ENCODE measurements at regions not wholly inside any gene's neighbourhood (a gene's known extent, or its start where the extent isn't known, plus 50 kb on each side); places are given as distances from the start of the nearest gene placed in this dataset.

DNA sequence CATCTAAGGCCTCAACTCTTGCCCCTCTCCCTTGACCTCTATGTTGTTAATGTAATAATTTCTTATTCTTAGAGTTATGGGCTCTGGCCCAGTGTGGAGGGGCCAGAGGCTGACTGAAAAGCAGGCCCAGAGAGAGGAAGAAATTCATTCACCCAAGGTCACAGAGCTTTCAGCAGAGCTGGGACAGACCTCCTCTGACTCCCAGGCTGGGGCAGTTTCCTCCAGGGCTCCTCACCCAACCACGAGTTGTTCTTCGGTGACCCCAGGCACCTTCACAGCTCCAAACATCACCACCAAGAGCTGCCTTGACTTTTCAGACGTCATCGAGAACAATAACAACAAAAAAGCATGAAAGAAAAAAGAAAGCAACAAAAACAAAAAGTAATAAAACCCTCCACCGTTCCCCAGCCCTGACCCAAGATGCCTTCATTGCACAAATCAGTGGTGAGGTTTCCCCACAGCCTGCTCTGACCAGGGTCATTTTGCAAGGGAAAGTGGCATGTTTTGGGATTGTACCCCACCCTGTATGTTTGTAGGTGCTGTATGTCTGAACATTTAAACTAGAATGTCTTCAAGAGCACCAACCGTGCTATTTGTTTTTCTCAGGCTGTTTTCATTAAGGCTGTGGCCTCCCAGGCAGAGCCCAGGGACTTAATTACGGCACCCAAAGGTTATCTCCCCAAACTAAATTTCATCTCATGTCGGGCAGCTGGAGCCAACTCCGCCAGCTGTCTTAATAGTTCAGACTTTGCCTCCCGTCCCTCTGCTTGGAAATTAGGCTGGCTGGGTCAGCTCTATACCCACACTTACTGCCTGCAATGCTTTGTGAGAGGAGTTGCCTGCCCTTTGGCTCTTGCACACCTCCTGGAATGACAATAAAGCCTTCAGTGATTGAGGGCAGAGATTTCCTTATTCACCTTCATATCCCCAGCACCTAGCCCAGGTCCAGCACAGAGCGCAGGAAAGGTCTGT is 173.8 kb downstream of the RPLP1 start:
- no peak for DNase-seq (ENCODE audit: low read depth in 2 of 2)
- H3K4me2 ChIP-seq (ENCODE audit: extremely low read depth, insufficient read depth, low read length), result no peak overlapping the region
- TF ChIP-seq EZH2 (IDR thresholded peaks at IDR 0.05; ENCODE audit: low read length, missing control alignments), result no peak
- TF ChIP-seq, protein P1, sequence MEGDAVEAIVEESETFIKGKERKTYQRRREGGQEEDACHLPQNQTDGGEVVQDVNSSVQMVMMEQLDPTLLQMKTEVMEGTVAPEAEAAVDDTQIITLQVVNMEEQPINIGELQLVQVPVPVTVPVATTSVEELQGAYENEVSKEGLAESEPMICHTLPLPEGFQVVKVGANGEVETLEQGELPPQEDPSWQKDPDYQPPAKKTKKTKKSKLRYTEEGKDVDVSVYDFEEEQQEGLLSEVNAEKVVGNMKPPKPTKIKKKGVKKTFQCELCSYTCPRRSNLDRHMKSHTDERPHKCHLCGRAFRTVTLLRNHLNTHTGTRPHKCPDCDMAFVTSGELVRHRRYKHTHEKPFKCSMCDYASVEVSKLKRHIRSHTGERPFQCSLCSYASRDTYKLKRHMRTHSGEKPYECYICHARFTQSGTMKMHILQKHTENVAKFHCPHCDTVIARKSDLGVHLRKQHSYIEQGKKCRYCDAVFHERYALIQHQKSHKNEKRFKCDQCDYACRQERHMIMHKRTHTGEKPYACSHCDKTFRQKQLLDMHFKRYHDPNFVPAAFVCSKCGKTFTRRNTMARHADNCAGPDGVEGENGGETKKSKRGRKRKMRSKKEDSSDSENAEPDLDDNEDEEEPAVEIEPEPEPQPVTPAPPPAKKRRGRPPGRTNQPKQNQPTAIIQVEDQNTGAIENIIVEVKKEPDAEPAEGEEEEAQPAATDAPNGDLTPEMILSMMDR (conservative IDR thresholded peaks at IDR 0.05 in 1 of 2, IDR thresholded peaks at IDR 0.05 in 1 of 2; ENCODE audit: low read depth in 1 of 2, low read length in 2 of 2), result no peak

DNA sequence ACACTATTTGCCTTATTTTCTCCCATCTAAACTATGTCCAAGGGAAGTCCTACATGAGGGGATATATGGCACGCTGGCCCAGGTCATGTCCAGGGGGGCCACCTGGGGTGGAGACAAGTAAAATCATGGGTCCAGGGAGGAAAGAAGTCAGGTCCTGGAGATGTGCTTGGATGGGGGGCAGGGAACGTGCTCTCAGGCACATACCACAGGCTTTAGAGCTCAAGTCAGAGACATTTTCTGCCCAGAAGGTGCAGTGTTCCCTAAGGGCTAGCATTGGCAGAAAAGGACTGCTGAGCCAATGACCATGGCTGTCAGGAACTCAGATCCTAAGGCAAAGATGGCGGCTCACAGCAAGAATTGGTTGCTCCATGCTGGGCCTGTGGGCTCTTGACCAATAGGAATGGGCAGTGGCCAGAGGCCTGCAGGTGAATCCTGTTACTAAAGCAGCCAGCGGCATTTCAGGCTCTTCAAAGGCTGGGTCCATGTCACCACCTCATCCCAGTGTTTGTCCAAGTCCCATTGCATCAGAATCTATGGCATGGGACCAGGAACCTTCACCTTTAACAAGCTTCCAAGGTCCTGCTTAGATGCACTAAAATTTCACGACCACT is 175.0 kb downstream of the RPLP1 start:
- Histone ChIP-seq H3K4me1 (ENCODE audit: control insufficient read depth, extremely low read depth, insufficient read depth, low read length) (no peaks in the 10 kb centered on the region), H3K4me3 (replicated peaks in 1 of 4; ENCODE audit: control extremely low read depth in 1 of 4, insufficient read depth in 1 of 4, low read depth in 3 of 4, low read length in 4 of 4) (no peak overlapping the region)
- no peak for DNase-seq (ENCODE audit: low read depth in 2 of 2)

More for the DNA sequence above, 173.8 kb downstream of the RPLP1 start:
- Histone ChIP-seq H3K9ac (ENCODE audit: insufficient read depth, low read length) (no peak overlapping the region), H4K20me1 (ENCODE audit: control insufficient read depth, extremely low read depth, insufficient read depth, low read length) (no peaks in the 10 kb centered on the region), H3K4me3 (replicated peaks in 1 of 4; ENCODE audit: control extremely low read depth in 1 of 4, insufficient read depth in 1 of 4, low read depth in 3 of 4, low read length in 4 of 4) (no peak overlapping the region), H3K9me3 (ENCODE audit: control insufficient read depth, insufficient read depth, low read depth, low read length) (no peaks in the 10 kb centered on the region), H3K27ac (ENCODE audit: insufficient read depth, low read length) (no peak overlapping the region), H3K36me3 (ENCODE audit: control insufficient read depth, insufficient read depth, low read length) (no peaks in the 10 kb centered on the region), H3K4me1 (ENCODE audit: control insufficient read depth, extremely low read depth, insufficient read depth, low read length) (no peaks in the 10 kb centered on the region), H3K27me3 (ENCODE audit: control insufficient read depth, insufficient read depth, low read length) (no peaks in the 10 kb centered on the region), H3K79me2 (ENCODE audit: control insufficient read depth, insufficient read depth, low read length) (no peaks in the 10 kb centered on the region), H2AFZ (ENCODE audit: low read length) (no peak overlapping the region)

More for the DNA sequence above, 175.0 kb downstream of the RPLP1 start:
- no peak overlapping the region for H2AFZ ChIP-seq (ENCODE audit: low read length)
- no peak overlapping the region for H3K9ac ChIP-seq (ENCODE audit: insufficient read depth, low read length)
- H3K79me2 ChIP-seq (ENCODE audit: control insufficient read depth, insufficient read depth, low read length), result no peaks in the 10 kb centered on the region
- no peak overlapping the region for H3K4me2 ChIP-seq (ENCODE audit: extremely low read depth, insufficient read depth, low read length)
- no peaks in the 10 kb centered on the region for H3K36me3 ChIP-seq (ENCODE audit: control insufficient read depth, insufficient read depth, low read length)
- H3K27me3 ChIP-seq (ENCODE audit: control insufficient read depth, insufficient read depth, low read length), result no peaks in the 10 kb centered on the region
- H3K9me3 ChIP-seq (ENCODE audit: control insufficient read depth, insufficient read depth, low read depth, low read length), result no peaks in the 10 kb centered on the region
- no peaks in the 10 kb centered on the region for H4K20me1 ChIP-seq (ENCODE audit: control insufficient read depth, extremely low read depth, insufficient read depth, low read length)
- TF ChIP-seq, protein P1 (conservative IDR thresholded peaks at IDR 0.05 in 1 of 2, IDR thresholded peaks at IDR 0.05 in 1 of 2; ENCODE audit: low read depth in 1 of 2, low read length in 2 of 2), result no peak
- no peak for TF ChIP-seq EZH2 (IDR thresholded peaks at IDR 0.05; ENCODE audit: low read length, missing control alignments)
- H3K27ac ChIP-seq (ENCODE audit: insufficient read depth, low read length), result no peak overlapping the region
